Eye (tissue), 1 donor: ENCODE measurements at regions not wholly inside any gene's neighbourhood (a gene's known extent, or its start where the extent isn't known, plus 50 kb on each side); places are given as distances from the start of the nearest gene placed in this dataset.
"Not testable (repeated sequence)": the region's sequence is repeated elsewhere in the genome, so short reads cannot be mapped to it uniquely, and the experiment has no call there.

Experiments used
- DNase-seq: peaks from one replicate; pipeline ENCODE4 v3.0.0-alpha.2; 2015

DNA sequence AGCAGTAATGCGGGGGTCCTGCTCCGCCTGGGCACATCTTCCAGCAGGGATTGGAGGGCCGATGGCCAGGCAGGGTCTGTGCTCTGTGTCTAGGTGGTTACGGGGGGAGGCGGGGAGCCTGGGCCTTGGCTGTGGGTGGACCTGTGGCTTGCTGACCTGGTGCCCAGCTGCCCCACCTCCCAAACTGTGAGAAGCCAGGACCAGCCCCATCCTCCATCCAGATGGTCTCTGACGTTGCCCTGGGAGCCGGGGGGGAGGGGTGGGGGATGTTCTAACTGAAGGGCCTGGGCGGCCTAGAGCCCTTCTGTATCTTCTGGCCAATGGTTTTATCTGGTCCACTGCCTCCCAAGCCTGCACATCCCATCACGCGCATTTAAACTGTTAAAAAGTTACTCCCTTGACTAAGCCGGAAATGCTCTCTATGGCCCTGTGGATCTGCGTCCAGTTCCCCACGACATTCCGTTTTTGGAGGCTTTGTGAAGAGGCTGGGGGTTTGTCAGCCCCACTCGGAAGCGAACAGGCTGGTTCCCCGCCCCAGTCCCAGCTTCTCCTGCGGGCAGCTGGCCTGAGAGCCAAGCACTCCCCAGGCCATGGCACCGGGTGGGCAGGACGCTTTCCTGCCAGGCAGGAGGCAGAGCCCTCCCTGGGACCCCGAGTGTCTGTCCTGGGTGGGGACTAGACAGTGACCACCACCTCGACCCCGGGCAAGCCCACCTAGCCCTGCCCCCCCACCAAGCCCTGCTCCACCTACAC, 143.6 kb downstream of the IGLL1 start:
- peak; percentile 55 for DNase-seq

DNA sequence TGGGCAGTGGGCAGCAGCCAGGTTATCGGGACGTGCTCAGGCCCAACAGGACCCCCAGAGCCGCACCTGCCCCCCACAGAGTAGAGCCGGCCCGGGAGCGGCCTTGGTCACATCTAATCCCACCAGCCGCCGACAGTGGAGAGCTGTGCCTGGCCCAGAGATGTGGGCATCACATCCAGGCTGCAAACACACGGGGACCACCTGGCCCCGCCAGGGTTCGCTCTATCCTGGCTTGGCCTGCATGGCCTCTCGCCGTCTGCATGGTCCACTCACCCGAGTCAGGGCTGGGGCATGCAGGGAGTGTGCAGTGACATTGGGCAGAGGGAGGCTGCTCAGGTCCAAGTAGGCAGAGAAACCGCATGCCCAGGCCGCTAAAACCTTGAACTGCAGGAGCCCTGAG, 144.9 kb downstream of the IGLL1 start:
- not testable (repeated sequence) for DNase-seq

DNA sequence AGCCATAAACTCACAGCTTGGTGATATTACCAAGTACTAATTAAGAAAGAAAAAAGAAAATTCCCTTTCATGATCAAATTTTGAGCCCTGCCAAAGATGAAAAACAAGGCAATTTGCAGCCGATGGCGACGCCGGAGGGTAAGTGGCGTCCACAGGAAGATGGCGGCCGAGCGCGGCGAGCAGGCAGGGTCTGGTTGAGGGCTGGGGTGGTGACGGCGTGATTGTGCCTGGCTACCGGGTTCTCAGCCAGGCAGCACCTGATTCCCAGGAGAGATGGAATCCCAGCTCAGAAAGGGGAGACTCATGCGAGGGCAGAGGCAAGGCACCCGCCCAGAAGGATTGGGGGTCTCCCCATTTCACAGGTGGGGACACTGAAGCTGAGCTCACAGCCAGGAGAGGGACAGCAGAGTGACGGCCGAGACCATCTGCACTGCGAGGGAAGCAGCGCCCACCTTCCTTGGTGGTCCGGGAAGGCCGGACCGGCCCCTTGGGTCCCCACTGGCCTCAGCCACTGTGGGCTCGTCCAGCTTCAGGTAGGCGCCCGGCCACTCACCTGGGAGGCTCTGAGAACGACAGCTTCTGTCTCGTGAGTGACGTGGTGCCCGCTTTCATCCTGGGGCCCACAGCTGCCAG, 145.8 kb downstream of the IGLL1 start:
- not testable (repeated sequence) for DNase-seq

DNA sequence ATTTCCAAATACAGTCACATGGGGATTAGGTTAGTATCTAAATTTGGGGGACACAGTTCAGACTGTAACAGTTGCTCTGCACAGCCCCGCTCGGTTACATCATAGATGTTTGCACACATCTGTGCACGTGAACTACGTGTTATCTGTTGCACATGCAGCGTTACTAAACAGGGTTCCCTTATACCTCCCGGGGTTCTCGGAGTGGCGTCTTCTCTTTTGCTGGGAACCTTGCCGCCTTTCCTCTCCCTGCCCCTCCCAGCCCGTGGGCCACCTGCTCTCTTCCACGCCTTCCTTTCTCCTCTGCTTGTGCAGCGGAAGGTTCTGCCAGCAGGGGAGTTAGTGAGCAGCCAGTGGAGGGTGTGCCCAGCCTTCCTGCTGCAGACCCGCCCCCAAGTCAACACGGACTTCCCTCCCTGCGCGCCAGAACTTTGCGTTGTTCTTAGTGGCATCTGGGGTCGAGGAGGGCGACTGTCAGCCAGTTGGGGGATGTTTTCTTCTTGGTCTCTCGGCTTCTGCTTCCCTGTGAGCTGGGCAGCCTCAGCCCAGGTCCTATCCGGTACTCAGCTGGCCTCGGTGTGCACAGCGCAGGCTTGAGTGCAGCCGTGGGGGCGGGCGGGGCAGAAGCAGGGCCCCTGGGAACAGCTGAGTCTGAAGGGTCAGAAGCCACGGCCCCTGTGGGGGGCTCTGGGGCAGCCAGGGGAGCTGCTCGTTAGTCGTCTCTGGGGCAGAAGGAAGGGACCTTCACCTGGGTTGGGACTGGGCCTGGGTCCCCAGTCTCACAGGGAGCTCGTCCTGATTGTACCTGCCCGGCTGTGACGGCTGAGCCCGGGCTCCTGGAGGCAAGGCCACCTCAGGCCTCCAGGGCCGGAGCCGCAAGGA, 146.7 kb downstream of the IGLL1 start:
- DNase-seq = peak; percentile 85

GRCh38 chr22:23432719-23433118, 147.4 kb downstream of the IGLL1 start:
- not testable (repeated sequence) for DNase-seq

DNA sequence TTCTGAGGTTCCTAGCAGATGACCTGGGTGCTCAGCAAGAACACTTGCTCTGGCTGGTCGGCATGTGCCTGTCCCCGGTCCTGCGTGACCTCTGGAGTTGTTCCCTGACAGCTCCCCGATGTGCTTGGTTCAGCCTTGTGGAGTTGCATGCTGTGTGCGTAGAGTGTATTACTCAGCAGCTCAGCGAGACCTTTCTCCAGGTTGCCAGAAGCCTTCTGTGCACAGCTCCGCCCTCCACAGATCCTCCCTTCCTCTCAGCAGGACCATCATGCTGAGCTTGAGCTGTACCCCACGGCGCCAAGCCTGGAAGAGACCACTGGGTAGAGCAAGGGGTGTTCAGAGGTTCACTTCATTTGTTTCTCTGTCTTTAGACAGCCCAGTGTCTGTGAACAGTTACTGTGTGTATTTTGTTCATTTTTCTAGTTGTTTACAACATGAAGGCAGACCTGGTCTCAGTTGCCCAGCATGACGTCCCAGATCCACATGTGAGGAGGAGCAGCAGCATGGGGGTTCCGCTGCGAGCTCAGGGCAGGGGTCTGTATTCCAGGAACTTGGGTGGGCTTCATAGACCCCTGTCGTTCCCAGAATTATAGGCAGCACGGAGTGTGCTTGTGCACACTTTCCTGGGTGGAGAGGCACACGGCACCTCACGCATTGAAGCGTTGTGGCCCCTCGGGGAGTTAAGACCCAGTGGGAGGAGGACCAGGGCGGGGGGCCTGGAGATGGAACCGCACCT, 148.6 kb downstream of the IGLL1 start:
- peak; percentile 59 for DNase-seq

GRCh38 chr22:23424551-23425068, 155.5 kb downstream of the IGLL1 start:
- DNase-seq = not testable (repeated sequence)

DNA sequence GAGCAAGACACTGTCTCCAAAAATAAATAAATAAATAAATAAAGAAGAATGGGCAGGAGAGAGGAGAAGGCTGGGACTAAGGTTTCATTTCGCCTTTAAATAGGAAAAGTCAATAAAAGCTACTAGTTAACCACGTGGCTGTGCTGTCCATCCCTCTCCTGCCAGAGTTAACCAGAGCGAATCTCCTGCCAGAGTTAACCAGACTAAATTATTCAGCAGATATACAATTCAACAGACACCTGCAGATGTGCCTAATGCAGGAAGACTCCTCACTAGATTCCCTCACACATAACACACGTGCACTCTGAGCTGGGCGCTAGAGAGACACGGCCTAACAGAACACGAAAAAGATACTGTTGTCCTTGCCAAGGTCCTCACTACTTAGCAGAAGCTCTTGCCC, 156.1 kb downstream of the IGLL1 start:
- DNase-seq = no peak

- DNase-seq = not testable (repeated sequence)
Measured at GRCh38 chr22:23422281-23422680, 157.8 kb downstream of the IGLL1 start.

DNA sequence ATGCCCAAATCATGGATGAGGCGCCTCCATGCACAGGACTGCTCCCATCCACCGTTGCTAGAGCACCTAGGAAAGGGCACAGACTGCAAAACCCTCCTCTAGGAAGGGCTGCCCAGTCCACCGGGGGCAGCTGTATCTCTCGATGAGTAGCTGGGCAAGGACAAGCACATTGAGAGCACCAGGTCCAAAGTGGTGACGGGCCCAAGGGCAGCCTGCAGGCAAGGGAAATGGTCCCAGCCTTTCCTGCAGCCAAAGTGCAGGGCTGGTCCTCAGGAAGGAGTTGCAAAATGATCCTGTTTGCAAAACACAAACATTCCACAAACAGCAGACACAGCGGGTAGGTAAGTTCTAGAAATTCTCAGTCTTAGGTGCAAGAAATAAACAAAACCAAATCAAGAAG, 158.8 kb downstream of the IGLL1 start:
- DNase-seq = not testable (repeated sequence)

GRCh38 chr22:23419931-23420330, 160.2 kb downstream of the IGLL1 start:
- no peak for DNase-seq

- DNase-seq = no peak
Measured at GRCh38 chr22:23419171-23419570, 160.9 kb downstream of the IGLL1 start.

- DNase-seq = no peak
Measured at GRCh38 chr22:23418159-23418788, 161.8 kb downstream of the IGLL1 start.

GRCh38 chr22:23417327-23417726, 162.8 kb downstream of the IGLL1 start:
- DNase-seq = not testable (repeated sequence)

DNA sequence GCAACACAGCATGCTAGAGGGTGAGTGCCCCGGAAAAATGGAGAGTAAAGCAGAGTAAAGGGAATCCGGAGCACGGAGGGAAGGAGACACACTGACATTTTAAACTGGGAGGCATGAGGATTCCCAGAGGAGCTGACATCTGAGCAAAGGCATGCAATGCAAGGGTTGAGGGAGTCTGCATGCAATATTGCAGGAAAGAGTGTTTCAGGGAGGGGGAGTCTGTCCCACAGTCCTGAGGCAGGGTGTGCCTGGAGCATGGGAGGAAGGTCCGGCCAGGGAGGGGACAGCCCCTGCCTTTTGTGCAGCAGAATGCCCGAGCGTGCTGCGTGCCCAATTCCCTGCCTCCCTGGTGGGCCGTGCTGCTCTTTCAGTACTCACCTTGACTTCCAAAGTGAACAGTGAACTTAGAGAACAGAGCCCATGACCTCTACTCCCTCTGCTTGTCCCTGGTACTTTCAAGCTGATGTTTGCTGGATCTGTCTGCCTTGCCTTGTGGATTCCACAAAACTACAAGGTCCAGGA, 163.9 kb downstream of the IGLL1 start:
- not testable (repeated sequence) for DNase-seq

DNA sequence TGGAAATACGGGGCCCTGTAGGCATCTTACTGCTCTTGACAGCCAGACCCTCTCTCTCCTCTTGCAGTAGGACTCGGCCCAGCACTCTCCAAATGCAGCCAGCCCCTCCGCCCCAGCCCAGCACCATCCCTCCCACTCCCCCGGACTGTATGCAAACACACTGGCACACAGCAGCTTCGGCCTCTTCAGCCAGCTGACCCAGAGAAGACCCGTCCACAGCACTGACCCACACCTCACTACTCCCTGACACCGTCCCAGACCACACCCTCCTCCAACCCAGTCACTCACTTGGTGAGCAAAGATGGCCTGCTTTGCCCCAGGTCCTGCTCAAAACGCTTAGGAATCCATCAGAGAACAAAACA, 164.6 kb downstream of the IGLL1 start:
- no peak for DNase-seq

DNA sequence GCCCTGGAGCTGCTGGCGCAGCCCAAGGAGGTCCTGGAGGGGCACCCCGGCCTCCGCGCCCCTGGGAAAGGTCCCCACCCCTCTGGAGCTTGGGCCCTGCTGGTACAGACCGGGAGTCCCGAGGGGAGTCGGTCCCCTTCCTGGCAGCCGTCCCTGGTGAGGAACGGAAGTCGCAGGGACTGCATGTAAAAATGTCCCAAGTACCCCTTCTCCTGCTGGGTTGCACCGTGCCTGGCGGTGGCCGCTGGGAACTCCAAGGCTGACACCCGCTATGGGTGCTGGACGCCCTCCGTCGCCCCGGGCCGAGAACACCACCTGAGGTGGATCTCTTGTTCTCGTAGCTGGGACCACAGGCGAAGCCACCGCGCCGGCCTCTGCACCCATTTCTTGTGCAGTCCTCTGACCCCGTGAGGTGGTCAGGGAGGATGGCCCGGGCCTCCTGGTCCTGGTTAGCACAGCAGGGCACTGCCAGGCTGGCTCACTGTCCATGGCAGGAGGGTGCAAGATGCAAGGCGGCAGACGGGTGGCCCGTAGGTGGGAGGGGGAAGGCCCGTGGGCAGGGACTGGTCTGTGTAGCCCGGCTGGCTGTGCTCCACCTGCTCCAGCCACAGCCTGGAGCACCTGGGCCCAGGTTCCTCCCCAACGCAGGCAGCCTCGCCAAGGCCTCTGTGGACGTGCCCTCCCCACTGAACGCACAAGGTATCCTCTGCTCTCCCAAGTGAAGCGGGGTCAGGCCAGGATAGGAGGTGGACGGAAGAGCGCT, 165.2 kb downstream of the IGLL1 start:
- DNase-seq = no peak

DNA sequence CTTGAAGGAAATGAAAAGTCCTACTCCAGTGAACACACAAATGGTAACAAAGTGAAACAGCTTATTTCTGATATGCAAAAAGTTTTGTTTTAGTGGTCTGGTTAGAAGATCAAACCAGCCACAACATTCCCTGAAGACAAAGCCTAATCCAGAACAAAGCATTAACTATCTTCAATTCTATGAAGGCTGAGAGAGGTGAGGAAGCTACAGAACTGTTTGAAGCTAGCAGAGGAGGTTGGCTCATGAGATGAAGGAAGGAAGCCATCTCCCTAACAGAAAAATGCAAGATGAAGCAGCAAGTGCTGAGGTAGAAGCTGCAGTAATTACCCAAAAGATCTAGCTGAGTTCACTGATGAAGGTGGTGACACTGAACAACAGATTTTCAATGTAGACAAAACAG, 168.4 kb downstream of the IGLL1 start:
- no peak for DNase-seq

DNA sequence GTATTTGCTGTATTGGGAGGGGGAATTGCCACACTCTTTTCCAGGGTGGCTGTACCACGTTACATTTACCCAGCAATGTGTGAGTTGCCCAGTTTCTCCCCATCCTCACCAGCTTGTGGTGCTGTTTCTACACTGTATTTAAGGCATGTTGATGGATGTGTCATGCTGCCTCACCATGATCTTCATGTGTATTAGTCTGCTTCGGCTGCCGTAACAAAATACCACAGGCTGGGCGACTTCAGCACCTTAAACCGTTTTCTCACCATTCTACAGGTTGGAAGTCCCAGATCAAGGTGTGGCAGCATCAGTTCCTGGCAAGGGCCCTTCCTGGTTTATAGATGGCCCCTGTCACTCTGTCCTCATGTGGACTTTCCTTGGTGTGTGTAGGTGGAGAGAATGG, 169.7 kb downstream of the IGLL1 start:
- no peak for DNase-seq

DNA sequence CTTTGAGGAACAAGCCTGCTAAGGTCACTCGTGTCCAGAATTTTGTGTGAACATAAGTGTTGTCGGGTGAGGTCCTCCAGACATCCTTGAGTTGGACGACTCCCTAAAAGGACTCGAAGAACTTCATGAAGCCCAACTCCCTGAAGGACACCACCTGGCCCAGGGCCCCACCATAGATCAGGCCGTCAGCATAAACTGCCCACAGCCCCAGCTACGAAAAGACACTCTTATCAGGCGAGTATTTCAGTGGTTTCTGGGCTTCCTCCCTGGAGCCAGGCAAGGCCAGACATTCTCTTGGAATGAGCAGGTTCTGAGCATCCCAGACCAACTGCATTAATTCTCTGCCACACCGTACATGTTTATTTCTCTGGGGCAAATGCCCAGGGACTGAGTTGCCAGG, 170.1 kb downstream of the IGLL1 start:
- DNase-seq = no peak

GRCh38 chr22:23408321-23408720, 171.8 kb downstream of the IGLL1 start:
- no peak for DNase-seq
